Astrocyte (in vitro differentiated cells and primary cell): ENCODE measurements at regions not wholly inside any gene's neighbourhood (a gene's known extent, or its start where the extent isn't known, plus 50 kb on each side); places are given as distances from the start of the nearest gene placed in this dataset.

Source experiments
- EZH2 ChIP-seq: IDR thresholded peaks from 2 replicates; pipeline ENCODE4 v1.6.1; 2012; ENCODE audit warnings: mild to moderate bottlenecking, low read length, inconsistent platforms; ENCODE audit not compliant: insufficient read depth
- TF ChIP-seq, protein P1 (sequence below): IDR thresholded peaks from 2 replicates; pipeline ENCODE4 v1.5.1; 2011; ENCODE audit warnings: low read depth, mild to moderate bottlenecking, inconsistent platforms, low read length, moderate library complexity; ENCODE audit not compliant: insufficient read depth

GRCh38 chr4:162565730-162566129, 401.9 kb upstream of the FSTL5 start:
- TF ChIP-seq, protein P1, sequence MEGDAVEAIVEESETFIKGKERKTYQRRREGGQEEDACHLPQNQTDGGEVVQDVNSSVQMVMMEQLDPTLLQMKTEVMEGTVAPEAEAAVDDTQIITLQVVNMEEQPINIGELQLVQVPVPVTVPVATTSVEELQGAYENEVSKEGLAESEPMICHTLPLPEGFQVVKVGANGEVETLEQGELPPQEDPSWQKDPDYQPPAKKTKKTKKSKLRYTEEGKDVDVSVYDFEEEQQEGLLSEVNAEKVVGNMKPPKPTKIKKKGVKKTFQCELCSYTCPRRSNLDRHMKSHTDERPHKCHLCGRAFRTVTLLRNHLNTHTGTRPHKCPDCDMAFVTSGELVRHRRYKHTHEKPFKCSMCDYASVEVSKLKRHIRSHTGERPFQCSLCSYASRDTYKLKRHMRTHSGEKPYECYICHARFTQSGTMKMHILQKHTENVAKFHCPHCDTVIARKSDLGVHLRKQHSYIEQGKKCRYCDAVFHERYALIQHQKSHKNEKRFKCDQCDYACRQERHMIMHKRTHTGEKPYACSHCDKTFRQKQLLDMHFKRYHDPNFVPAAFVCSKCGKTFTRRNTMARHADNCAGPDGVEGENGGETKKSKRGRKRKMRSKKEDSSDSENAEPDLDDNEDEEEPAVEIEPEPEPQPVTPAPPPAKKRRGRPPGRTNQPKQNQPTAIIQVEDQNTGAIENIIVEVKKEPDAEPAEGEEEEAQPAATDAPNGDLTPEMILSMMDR = no peak
- no peak for TF ChIP-seq EZH2
